OCI-LY3 (cell line): ENCODE measurements at regions not wholly inside any gene's neighbourhood (a gene's known extent, or its start where the extent isn't known, plus 50 kb on each side); places are given as distances from the start of the nearest gene placed in this dataset.

Experiments used
- H2AFZ ChIP-seq: fragments of 200-600, 300-600 bp; shearing (Covaris generic); 2 replicates; pipeline ENCODE4 v1.6.0; 2014; ENCODE audit warnings: antibody characterized with exemption, low read depth, low read length
- H3K27ac ChIP-seq: fragments of 200-600, 300-600 bp; sonication (generic); 2 replicates; pipeline ENCODE4 v1.5.1; 2014; ENCODE audit warnings: mild to moderate bottlenecking, low read length, moderate library complexity, mixed read lengths
- H3K27me3 ChIP-seq: fragments of 200-600, 300-600 bp; sonication (generic); 2 replicates; pipeline ENCODE4 v1.6.1; 2014; ENCODE audit warnings: low read depth, low read length, mixed read lengths
- H3K36me3 ChIP-seq: fragments of 200-600, 300-600 bp; sonication (generic); replicated peaks from 2 replicates; pipeline ENCODE3; 2014; ENCODE audit warnings: low read depth, low read length, mixed read lengths
- H3K4me1 ChIP-seq: fragments of 300-600, 200-600 bp; sonication (generic); 2 replicates; pipeline ENCODE4 v1.6.1; 2014; ENCODE audit warnings: low read length, mixed read lengths
- H3K4me2 ChIP-seq: fragments of 200-600, 300-600 bp; sonication (generic); 2 replicates; pipeline ENCODE4 v1.6.1; 2014; ENCODE audit warnings: low read length, mixed read lengths
- H3K4me3 ChIP-seq: fragments of 300-600, 200-600 bp; sonication (generic); 2 replicates; pipeline ENCODE4 v1.5.1; 2014; ENCODE audit warnings: antibody characterized with exemption, mild to moderate bottlenecking, low read length, moderate library complexity
- H3K79me2 ChIP-seq: fragments of 300-600, 200-600 bp; shearing (Covaris generic); 2 replicates; pipeline ENCODE4 v1.6.1; 2014; ENCODE audit warnings: mild to moderate bottlenecking, low read length, mixed read lengths
- H3K9ac ChIP-seq: fragments of 300-600, 200-600 bp; shearing (Covaris generic); 2 replicates; pipeline ENCODE4 v1.6.0; 2014; ENCODE audit warnings: mild to moderate bottlenecking, low read length, moderate library complexity
- H3K9me3 ChIP-seq: fragments of 200-600, 300-600 bp; shearing (Covaris generic); 2 replicates; pipeline ENCODE4 v1.6.1; 2014; ENCODE audit warnings: low read length, mixed read lengths; ENCODE audit not compliant: insufficient read depth
- H4K20me1 ChIP-seq: fragments of 200-600, 300-600 bp; sonication (generic); 2 replicates; pipeline ENCODE4 v1.6.1; 2016; ENCODE audit warnings: low read length, mixed read lengths; ENCODE audit not compliant: insufficient read depth
- EZH2phosphoT487 ChIP-seq: fragments of 200-600 bp; shearing (Covaris generic); IDR thresholded peaks from 2 replicates; pipeline ENCODE4 v1.6.1; 2018; ENCODE audit warnings: antibody characterized with exemption, mixed run types, low read depth
- TF ChIP-seq, protein P1 (sequence below): fragments of 200-600, 300-600 bp; sonication (generic); IDR thresholded peaks from 2 replicates; pipeline ENCODE4 v1.5.1; 2014; ENCODE audit warnings: antibody characterized with exemption, low read length, low read depth

GRCh38 chr5:57117596-57117995, 56.3 kb upstream of the GPBP1 start:
- Histone ChIP-seq H3K4me2 (no peak overlapping the region), H3K4me3 (no peak overlapping the region), H3K27ac (no peak overlapping the region), H3K79me2 (no peaks in the 10 kb centered on the region), H3K27me3 (no peaks in the 10 kb centered on the region), H4K20me1 (no peaks in the 10 kb centered on the region), H3K9ac (no peak overlapping the region), H2AFZ (no peak overlapping the region), H3K36me3 (no peaks in the 10 kb centered on the region), H3K9me3 (no peaks in the 10 kb centered on the region), H3K4me1 (no peaks in the 10 kb centered on the region)
- TF ChIP-seq EZH2phosphoT487: no peak
- TF ChIP-seq, protein P1, sequence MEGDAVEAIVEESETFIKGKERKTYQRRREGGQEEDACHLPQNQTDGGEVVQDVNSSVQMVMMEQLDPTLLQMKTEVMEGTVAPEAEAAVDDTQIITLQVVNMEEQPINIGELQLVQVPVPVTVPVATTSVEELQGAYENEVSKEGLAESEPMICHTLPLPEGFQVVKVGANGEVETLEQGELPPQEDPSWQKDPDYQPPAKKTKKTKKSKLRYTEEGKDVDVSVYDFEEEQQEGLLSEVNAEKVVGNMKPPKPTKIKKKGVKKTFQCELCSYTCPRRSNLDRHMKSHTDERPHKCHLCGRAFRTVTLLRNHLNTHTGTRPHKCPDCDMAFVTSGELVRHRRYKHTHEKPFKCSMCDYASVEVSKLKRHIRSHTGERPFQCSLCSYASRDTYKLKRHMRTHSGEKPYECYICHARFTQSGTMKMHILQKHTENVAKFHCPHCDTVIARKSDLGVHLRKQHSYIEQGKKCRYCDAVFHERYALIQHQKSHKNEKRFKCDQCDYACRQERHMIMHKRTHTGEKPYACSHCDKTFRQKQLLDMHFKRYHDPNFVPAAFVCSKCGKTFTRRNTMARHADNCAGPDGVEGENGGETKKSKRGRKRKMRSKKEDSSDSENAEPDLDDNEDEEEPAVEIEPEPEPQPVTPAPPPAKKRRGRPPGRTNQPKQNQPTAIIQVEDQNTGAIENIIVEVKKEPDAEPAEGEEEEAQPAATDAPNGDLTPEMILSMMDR: no peak

DNA sequence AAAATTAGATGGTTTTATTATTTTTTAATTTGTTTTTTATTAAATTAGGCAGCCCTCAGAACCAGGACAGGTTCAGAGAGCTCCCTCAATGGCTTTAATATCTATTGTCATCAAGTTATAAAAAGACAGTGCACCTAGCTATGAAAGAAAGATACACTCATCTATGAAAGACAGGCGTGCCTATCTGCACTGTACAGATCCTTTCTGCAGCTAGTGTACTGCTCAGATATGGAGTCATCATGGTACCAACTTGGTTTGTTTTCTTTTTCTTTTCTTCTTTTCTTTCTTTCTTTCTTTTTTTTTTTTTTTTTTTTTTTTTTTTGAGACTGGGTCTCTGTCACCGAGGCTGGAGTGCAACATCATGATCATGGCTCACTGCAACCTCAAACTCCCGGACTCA, 54.8 kb upstream of the GPBP1 start:
- Histone ChIP-seq H3K79me2 (no peaks in the 10 kb centered on the region), H2AFZ (no peak overlapping the region), H4K20me1 (no peaks in the 10 kb centered on the region), H3K4me1 (no peaks in the 10 kb centered on the region), H3K4me2 (no peak overlapping the region), H3K27ac (no peak overlapping the region), H3K36me3 (no peaks in the 10 kb centered on the region), H3K27me3 (no peaks in the 10 kb centered on the region), H3K9ac (no peak overlapping the region), H3K4me3 (no peak overlapping the region), H3K9me3 (no peaks in the 10 kb centered on the region)
- no peak for TF ChIP-seq EZH2phosphoT487
- TF ChIP-seq, protein P1: no peak

GRCh38 chr5:57124014-57124413, 49.8 kb upstream of the GPBP1 start:
- Histone ChIP-seq H4K20me1 (no peaks in the 10 kb centered on the region), H3K9ac (no peak overlapping the region), H3K79me2 (no peaks in the 10 kb centered on the region), H3K9me3 (no peaks in the 10 kb centered on the region), H3K4me3 (no peak overlapping the region), H3K36me3 (no peaks in the 10 kb centered on the region), H3K4me1 (peaks cover 23% of the 10 kb centered on the region), H2AFZ (no peak overlapping the region), H3K27ac (no peak overlapping the region), H3K4me2 (no peak overlapping the region), H3K27me3 (no peaks in the 10 kb centered on the region)
- no peak for TF ChIP-seq EZH2phosphoT487
- TF ChIP-seq, protein P1: no peak
